Testis (tissue), 2 donors: ENCODE measurements at regions not wholly inside any gene's neighbourhood (a gene's known extent, or its start where the extent isn't known, plus 50 kb on each side); places are given as distances from the start of the nearest gene placed in this dataset.

ENCODE experiments used
- POLR2A ChIP-seq: fragments of 450-650 bp; IDR thresholded peaks from one replicate; pipeline ENCODE4 v1.6.1; 2017; ENCODE audit warnings: antibody characterized with exemption, mild to moderate bottlenecking, moderate library complexity
- TF ChIP-seq, protein P1 (sequence below), 3 experiments: fragments of 450-650 bp in 2 of 3; fragments of 200-600 bp in 1 of 3; sonication (generic) in 1 of 3; IDR thresholded peaks; one replicate each; pipeline ENCODE4 v1.5.1; 2016 to 2019; ENCODE audit warnings: antibody characterized with exemption in 3 of 3, mild to moderate bottlenecking in 2 of 3, moderate library complexity in 1 of 3

- no peak for TF ChIP-seq POLR2A
- TF ChIP-seq, protein P1, sequence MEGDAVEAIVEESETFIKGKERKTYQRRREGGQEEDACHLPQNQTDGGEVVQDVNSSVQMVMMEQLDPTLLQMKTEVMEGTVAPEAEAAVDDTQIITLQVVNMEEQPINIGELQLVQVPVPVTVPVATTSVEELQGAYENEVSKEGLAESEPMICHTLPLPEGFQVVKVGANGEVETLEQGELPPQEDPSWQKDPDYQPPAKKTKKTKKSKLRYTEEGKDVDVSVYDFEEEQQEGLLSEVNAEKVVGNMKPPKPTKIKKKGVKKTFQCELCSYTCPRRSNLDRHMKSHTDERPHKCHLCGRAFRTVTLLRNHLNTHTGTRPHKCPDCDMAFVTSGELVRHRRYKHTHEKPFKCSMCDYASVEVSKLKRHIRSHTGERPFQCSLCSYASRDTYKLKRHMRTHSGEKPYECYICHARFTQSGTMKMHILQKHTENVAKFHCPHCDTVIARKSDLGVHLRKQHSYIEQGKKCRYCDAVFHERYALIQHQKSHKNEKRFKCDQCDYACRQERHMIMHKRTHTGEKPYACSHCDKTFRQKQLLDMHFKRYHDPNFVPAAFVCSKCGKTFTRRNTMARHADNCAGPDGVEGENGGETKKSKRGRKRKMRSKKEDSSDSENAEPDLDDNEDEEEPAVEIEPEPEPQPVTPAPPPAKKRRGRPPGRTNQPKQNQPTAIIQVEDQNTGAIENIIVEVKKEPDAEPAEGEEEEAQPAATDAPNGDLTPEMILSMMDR (IDR thresholded peaks at IDR 0.05) = no peak
These were observed 1638.3 kb downstream of the MAT2B start for GRCh38 chr5:165143741-165144140.
